Fibroblast of skin of left quadriceps (primary cell): ENCODE measurements at regions not wholly inside any gene's neighbourhood (a gene's known extent, or its start where the extent isn't known, plus 50 kb on each side); places are given as distances from the start of the nearest gene placed in this dataset.

Source experiments
- DNase-seq, 2 experiments: peaks; one replicate each; pipeline ENCODE4 v3.0.0-alpha.2; 2013; ENCODE audit warnings: low read depth in 2 of 2

DNA sequence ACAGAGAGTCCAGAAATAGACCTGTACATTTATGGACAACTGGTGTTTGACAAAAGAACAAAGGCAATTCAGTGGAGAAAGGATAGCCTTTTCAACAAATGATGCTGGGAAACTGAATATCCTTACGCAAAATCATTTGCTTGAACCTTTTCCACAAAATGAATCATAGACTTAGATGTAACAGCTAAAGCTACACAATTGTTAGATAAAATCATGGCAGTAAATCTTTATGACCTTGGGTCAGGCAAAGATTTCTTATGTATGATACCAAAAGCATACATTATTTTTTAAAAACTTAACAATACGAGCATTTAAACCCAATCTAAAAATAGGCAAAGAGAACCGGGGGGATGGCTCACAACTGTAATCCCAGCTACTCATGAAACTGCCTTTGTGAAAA lies 73.5 kb upstream of the DST start:
- DNase-seq, result no peak

DNA sequence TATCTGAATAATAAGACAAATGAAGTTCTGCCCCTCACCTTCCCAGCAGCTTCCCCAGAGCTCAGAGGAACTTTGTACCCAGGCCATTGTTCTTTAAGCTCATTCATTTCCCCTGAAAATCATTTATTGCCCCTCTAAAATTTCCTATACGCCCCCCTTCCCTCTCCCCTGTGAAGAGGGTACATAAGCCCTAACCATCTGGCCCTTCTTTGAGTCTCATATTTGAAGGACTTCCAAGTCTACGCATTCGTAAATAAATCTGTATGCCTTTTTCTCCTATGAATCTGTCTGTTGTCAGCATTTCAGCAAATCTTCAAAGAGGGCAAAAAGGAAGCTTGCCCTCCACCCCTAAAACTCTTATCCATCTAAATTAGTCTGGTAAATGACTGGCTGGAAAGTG lies 73.1 kb upstream of the DST start:
- no peak for DNase-seq

DNA sequence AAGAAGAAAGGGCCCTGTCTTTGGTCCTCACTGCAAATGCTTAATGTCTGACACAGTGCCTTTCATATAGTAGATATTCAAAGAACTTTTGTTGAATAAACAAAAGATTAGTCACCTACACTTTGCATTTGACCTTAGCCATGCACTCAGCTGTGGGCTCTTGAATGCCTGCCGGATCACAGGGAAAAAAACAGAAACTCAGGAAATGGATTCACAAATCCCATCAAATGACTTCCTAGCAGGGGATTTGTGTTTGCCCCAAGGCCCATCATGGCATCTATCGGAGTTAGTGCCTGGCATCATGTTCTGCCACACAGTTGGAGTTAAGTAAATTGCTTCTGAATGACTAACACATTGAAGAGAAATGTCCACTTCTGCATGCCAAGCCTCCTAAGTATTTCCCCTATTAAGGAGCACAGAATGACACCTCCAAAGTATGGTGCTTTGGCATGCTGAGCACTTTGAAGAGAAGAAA lies 72.3 kb upstream of the DST start:
- peak; percentile 41 to 44 for DNase-seq

DNA sequence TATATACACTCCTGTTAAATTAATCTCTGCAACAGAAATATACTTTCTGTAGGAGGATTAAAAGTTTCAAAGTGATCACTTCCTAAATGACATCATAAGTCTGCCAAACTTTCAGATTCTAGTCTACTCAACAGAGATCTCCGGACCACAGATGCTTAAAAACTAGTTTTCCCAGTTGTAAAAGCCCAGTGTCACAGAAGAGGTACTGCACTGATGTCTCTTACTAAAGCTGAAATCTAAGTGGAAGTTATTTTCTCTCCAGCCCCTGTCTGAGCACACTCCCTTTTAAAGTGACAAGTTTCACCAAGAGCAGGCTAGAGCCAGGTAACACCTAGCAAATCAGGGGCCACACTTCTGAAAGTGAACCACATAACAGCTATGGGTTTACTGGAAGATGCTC lies 71.6 kb upstream of the DST start:
- DNase-seq, result no peak

DNA sequence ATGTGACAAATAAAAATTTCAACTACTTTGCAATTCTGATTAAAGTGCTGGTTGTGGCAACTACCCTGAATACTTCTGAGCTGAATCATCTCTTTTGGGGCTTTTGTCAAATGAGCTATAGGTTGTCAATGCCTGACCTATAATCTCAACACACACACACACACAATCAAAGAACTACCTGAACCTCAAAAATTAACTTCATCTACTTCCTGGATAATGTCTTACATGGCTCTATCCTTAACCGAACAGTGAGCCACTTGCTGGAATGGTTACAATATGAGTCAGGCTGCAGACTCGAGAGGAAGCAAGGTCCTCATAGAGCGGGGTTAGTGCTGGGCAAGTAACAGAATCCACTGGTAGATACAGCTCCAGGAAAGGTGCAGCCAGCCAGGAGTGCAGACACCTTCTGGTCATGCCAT lies 70.6 kb upstream of the DST start:
- DNase-seq, result peak; percentile 56 to 62

DNA sequence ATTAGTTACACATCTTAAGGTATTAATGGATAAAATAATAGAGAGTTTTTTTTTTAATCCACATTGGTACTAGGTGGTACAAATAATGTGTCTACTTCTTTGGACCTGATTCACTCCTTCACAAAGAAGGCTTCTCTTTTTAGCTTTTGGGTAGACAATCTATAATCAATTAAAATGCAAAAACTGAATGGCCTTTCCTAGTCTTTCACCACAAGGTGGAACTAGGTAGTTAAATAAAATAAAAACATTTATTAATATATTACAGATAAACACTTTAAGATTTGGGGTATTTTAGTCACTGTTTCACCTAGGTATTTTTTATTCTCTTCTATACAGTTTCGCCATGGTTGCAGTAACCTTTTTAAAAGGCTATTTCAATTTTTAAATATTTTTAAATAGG lies 68.3 kb upstream of the DST start:
- no peak for DNase-seq

DNA sequence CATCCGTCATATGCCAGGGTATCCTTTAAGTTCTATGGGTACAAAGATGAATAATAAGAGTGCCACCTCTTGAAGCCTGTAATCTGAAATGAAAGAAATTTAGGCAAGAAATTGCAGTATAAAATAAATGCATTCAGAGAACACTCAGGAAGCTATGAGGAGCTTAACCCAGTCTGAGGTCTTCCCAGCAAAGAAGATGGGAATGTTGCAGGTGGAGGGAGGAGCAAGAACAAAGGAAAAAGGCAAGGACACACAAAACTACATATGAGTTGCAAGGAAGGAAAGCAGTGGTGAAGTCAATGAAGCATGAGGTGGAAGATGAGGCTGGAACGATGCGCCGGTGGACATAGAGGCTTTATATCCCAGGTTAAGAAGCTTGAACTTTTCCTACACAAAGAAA lies 67.0 kb upstream of the DST start:
- no peak for DNase-seq

DNA sequence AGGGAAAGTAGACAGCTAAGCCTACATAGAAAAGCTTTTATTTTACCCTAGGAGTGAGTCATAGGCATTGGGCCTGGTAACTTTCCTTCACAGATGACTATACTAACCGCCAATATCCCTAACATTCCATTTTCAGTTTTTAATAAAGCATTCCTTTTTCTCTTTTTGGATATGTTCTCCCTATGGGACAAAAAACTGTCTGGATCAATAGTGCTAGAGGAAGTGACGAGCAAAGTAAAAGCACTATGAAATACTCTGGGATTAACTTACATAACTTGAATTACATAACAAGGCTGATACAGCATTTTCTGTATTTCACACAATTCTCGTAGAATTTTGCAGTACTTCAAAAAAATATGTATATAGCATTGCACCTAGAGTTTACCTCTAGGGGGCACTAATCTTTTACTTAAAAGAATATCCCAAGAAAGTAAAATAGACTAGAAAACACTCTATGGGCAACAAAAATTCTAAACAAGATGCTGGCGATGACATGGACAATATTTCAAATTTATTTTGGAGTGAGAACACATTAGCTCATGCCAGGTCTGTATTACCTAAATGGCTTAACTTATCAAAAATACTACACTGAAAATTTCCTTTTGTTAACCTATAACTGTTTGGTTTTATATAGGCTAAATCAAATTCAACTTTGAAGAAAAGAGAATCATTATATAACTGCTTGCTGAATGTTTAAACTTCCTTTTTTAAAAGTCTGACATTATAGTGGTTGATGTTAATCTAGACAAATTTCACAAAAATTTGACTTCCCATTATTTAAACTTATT lies 66.3 kb upstream of the DST start:
- DNase-seq, result peak; percentile 48 to 52

DNA sequence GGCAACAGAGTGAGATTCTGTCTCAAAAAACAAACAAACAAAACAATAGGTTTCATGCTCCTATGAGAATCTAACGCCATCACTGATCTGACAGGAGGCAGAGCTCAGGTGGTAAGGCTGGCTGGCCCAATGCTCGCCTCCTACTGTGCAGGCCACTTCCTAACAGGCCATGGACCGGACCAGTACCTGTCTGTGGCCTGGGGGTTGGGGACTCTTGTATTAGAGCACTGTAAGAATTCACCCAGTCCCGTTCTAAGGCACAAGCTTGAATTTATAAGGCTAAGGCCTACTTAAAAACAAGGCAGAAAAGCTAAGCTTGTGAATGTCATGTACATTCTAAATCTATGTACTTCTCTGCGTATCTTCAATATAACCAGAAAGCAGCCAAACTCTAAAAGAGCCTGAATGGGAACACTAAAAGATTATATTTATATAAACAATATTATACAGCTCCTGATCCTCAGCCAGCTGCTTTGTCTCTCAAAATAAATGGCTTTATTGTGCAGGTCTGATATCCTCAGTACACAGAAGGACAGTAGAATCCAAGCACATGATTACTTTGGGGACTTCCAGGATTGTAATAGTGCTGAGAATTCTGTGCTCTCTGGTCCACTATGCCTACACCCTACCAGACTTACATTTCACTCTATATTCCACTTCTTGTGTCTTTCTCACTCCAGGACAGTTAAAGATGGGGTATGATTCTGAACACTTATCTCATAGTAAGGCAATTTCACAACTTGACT lies 64.5 kb upstream of the DST start:
- DNase-seq, result no peak

DNA sequence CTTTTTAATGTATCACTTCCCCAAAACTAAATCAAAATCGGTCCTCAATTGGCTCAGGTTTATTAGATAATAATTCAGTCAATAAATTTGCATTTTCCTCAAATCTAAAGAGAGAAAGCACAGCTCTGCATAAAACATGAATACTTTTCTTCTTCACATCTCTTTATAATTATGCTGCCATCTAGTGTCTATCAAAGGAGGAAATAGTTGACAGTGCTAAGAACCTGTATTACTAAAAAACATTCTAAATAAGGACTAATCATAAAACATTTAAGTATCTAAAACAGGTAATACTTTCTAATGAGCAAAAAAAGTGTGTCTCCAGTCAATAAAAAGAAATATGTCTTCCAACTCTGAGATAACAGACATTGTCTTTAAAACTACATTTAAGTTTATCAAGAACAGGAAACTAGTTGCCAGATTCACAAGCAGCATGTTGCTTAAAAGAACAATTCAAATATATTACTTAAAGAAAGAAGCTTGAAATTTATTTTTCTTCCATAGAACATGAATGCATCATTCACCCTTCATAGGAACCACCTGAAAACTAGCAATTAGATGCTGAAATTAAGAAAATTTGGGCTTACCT lies 56.5 kb upstream of the DST start:
- DNase-seq, result peak in 1 of 2 experiments; percentile 18

DNA sequence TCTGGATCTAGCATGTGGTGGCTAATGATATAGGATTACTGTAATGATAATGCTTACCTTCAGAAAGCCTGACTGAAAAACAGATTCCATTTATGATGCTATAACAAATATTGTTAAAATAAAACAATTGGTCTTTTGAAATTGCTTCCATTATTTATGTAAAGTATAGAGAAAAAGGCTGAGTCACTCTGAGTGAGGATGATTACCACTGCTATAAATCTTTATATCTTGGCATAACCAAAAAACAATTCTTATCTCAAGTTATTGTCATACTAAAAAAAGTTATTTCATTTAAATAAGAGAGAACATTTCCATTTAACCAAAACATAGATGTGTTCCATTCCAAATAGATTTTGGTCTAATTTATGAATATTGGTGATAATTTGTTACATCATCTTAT lies 53.0 kb upstream of the DST start:
- DNase-seq, result no peak

DNA sequence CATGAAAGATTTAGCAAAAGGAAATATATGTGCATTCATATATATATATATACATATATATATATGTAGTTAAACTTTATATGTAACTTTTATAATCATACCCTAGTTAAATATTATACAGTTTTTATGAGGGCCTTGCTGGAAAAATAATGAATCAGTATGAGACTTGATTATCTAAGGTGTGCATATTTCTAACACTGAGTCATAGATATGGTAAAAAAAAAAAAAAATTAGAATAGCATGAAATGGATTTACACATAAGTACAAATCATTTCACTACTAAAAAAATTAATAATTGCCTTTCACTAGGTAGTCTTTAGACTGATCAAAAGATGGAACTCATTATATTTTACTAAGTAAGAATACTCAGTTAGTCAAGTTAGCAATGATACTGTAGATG lies 51.3 kb upstream of the DST start:
- no peak for DNase-seq

DNA sequence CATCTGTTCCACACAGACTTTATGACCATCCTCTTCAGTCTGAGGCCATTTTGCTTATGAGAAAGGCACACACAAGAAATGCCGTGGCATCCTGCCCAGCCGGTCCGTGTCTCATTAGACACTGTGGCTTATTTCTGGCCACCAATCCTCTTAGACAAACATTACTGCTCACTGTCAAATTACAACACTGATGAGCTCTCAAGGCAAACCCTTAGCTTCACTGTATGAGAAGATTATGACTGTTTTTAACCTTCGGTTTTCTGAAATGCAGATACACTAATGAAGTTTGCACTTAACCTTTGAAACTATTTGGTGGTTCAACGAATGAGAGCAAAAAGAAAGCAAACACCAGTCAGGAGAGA lies 50.5 kb upstream of the DST start:
- DNase-seq, result peak; percentile 90

DNA sequence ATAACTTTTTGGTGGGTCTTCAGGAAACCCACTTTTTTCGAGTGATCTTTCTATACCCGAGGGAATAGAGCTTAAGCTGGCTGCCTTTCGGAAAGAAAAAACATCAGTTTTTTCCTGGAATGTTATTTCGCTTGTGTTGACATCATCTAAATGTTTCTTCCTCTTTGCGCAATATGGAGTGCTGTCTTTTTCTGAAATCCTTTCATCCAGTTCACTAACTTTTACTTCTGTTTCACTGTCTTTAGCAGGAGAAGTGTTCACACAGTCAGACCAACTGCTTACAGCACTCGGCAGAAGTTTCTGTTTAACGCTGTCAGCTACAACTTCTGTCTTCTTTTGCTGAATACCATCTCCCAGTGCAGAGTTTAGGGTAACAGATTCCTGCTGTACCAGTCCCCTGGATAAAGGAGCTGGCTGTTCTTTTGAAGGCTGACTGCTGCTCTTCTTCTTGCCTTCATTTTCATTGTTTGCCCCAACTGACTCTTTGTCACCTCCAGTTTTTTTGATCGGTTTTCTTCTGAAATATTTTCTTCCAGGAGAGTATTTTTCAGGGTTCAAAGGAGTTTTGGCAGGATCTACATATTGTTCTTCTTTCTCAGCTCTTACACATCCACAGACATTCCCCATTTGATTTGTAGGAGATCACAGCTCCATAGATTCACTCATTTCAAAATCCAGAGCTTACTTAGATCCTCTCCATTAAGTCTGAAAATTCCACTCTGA lies 50.0 kb upstream of the DST start:
- peak; percentile 46 to 53 for DNase-seq
